ENCODE measurements at regions not wholly inside any gene's neighbourhood (a gene's known extent, or its start where the extent isn't known, plus 50 kb on each side); places are given as distances from the start of the nearest gene placed in this dataset.

- H3K4me2 ChIP-seq (ENCODE audit: low read length), result no peak overlapping the region
- H3K4me3 ChIP-seq (ENCODE audit: low read depth, low read length), result no peak overlapping the region
- H2AFZ ChIP-seq, result no peak overlapping the region
- no peaks in the 10 kb centered on the region for H3K27me3 ChIP-seq (ENCODE audit: control insufficient read depth, insufficient read depth, low read length)
- H3K4me1 ChIP-seq, result no peaks in the 10 kb centered on the region
- H3K36me3 ChIP-seq (ENCODE audit: control insufficient read depth, insufficient read depth, low read length), result no peaks in the 10 kb centered on the region
- no peaks in the 10 kb centered on the region for H3K79me2 ChIP-seq
- H3K9ac ChIP-seq, result no peak overlapping the region
- no peak for TF ChIP-seq CTCF (IDR thresholded peaks at IDR 0.05)
- no peaks in the 10 kb centered on the region for H3K9me3 ChIP-seq (ENCODE audit: control insufficient read depth, low read length)
- H3K27ac ChIP-seq, result no peak overlapping the region
Observed at GRCh38 chr22:22750335-22751042, 106.1 kb downstream of the GGTLC2 start.

- Histone ChIP-seq H3K79me2 (no peaks in the 10 kb centered on the region), H3K4me3 (ENCODE audit: low read depth, low read length) (no peak overlapping the region), H3K9me3 (ENCODE audit: control insufficient read depth, low read length) (no peaks in the 10 kb centered on the region), H3K4me1 (no peaks in the 10 kb centered on the region), H2AFZ (no peak overlapping the region), H3K27me3 (ENCODE audit: control insufficient read depth, insufficient read depth, low read length) (no peaks in the 10 kb centered on the region), H3K36me3 (ENCODE audit: control insufficient read depth, insufficient read depth, low read length) (no peaks in the 10 kb centered on the region), H3K4me2 (ENCODE audit: low read length) (no peak overlapping the region), H3K27ac (no peak overlapping the region), H3K9ac (no peak overlapping the region)
- no peak for TF ChIP-seq CTCF (IDR thresholded peaks at IDR 0.05)
Observed at GRCh38 chr22:22751043-22751603, 106.7 kb downstream of the GGTLC2 start.

DNA sequence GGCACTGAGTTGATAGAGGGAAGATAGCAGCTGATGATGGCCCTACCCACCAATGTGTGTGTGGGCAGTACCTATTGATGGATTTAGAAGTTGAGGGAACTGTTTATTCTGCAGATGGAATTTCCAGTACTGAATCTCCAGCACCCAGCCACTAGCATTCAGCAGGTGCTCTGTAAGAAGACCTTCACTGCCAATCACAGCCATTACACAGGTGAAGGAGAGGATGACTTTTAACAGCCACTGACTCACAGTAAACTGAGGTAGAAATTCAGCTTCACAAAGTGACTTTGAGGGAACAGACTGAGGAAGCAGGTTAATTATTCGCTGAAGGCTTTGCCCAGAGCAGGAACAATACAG lies 107.8 kb downstream of the GGTLC2 start:
- Histone ChIP-seq H3K4me2 (ENCODE audit: low read length) (no peak overlapping the region), H3K9me3 (ENCODE audit: control insufficient read depth, low read length) (no peaks in the 10 kb centered on the region), H2AFZ (no peak overlapping the region), H3K79me2 (no peaks in the 10 kb centered on the region), H3K9ac (no peak overlapping the region), H3K36me3 (ENCODE audit: control insufficient read depth, insufficient read depth, low read length) (no peaks in the 10 kb centered on the region), H3K4me3 (ENCODE audit: low read depth, low read length) (no peak overlapping the region), H3K27ac (no peak overlapping the region), H3K27me3 (ENCODE audit: control insufficient read depth, insufficient read depth, low read length) (no peaks in the 10 kb centered on the region), H3K4me1 (no peaks in the 10 kb centered on the region)
- TF ChIP-seq CTCF (IDR thresholded peaks at IDR 0.05), result no peak

GRCh38 chr22:22752556-22753477 lies 108.4 kb downstream of the GGTLC2 start:
- H3K27me3 ChIP-seq (ENCODE audit: control insufficient read depth, insufficient read depth, low read length), result no peaks in the 10 kb centered on the region
- H3K9me3 ChIP-seq (ENCODE audit: control insufficient read depth, low read length), result no peaks in the 10 kb centered on the region
- H3K9ac ChIP-seq, result no peak overlapping the region
- H3K4me2 ChIP-seq (ENCODE audit: low read length), result no peak overlapping the region
- H3K4me1 ChIP-seq, result no peaks in the 10 kb centered on the region
- H3K27ac ChIP-seq, result no peak overlapping the region
- no peaks in the 10 kb centered on the region for H3K79me2 ChIP-seq
- H2AFZ ChIP-seq, result no peak overlapping the region
- no peak overlapping the region for H3K4me3 ChIP-seq (ENCODE audit: low read depth, low read length)
- TF ChIP-seq CTCF (IDR thresholded peaks at IDR 0.05), result no peak
- H3K36me3 ChIP-seq (ENCODE audit: control insufficient read depth, insufficient read depth, low read length), result no peaks in the 10 kb centered on the region

All from parathyroid adenoma (tissue), 2 donors.